ENCODE measurements at regions not wholly inside any gene's neighbourhood (a gene's known extent, or its start where the extent isn't known, plus 50 kb on each side); places are given as distances from the start of the nearest gene placed in this dataset.

DNA sequence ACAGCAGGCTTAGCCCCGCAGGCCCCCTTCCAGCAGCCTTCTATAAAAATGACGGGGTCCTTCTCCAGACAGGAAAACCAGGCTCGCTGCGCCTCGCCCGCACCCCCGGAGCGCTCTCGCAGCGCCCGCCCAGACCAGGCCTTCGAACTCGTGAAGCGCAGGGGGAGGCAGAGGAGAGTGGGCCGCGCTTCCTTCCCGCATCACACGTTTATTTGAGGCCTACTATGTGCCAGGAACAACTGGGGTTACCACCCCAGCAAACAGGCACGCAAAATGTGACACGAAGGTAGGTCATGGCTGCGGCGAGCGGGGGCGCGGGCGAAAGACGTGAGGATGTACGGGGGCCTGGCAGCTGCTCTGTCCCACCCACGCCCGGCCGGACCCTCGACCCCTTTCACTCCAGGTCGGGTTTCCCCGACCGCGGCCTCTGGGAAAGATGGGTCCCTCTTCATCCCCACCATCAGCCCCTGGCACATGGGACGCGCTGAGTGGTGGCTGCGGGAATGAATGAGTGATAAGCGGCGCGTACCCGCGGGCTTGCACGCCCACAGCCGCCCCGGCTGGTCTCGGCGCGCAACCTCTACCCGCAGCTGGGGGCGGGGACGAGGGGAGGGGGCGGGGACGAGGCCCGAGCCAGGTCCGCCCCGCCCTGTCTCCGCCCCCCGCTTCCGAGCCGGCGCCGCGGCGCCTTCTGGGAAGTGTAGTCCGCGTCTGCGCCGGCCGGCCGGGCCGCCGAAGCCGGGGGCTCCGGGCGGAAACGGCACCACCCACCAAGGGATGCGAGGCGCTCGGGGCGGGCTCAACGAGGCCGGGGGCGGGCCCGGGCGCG, 59.1 kb downstream of the ZNF467 start:
- Histone ChIP-seq H3K4me3 (ENCODE audit: low read length) (peak overlapping the region; percentile 80), H3K27me3 (ENCODE audit: insufficient read depth, low read length, poor library complexity, severe bottlenecking) (no peaks in the 10 kb centered on the region), H3K4me1 (ENCODE audit: insufficient read depth, low read length) (peaks cover 19% of the 10 kb centered on the region), H3K9me3 (ENCODE audit: low read length) (peaks cover 8% of the 10 kb centered on the region), H3K36me3 (ENCODE audit: insufficient read depth, low read length) (no peaks in the 10 kb centered on the region), H3K27ac (ENCODE audit: low read depth, low read length) (no peak overlapping the region)
- peaks cover 5 to 23% (median 17%) of the 10 kb centered on the region in 5 donors for H3K9me3 Mint-ChIP-seq
- H3K4me3 Mint-ChIP-seq, result peak overlapping the region; percentile 63 to 94 (median 80)
- ChIA-PET POLR2A (interaction anchor here (1.0 kb wide), 1 partner anchor 57 kb away, joined by 3 read pairs; no protein-coding TSS in a partner anchor), CTCF (interaction anchor here (1.5 kb wide), 2 partner anchors 28 to 89 kb away, joined by 4 to 5 read pairs; no protein-coding TSS in a partner anchor)
- peak overlapping the region in 4 of 8 donors; percentile 10 to 82 (median 64) for H3K27ac Mint-ChIP-seq
- peaks cover 0 to 2% of the 10 kb centered on the region in 2 donors for H3K27me3 Mint-ChIP-seq
- peak; percentile 77 to 94 (median 91) for DNase-seq
- H3K36me3 Mint-ChIP-seq, result peaks cover 4 to 11% (median 9%) of the 10 kb centered on the region in 3 donors
- H3K4me1 Mint-ChIP-seq, result peaks cover 20 to 32% (median 20%) of the 10 kb centered on the region in 3 donors

DNA sequence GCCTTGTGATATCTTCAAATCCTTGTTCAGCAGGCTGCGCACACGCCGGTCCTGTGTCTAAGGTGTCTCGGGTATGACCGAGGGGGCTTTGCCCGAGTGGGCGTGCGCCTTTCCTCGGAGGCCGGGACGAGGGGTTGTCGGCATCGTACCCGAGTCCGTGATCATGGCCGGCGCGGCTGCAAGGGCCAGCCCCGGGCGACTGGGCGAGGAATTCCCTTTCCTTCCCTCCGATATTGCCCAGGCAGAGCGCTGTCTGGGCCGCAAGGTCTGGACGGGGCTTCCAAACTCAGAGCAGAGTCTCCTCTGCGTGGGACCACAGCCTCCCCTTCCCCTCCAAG, 59.7 kb downstream of the ZNF467 start:
- Mint-ChIP-seq H3K4me3 (peak overlapping the region in 5 of 7 donors; percentile 39 to 82 (median 65)), H3K36me3 (peaks cover 3 to 11% (median 5%) of the 10 kb centered on the region in 3 donors), H3K27ac (peak overlapping the region in 1 of 8 donors; percentile 60), H3K9me3 (peaks cover 6 to 25% (median 18%) of the 10 kb centered on the region in 5 donors), H3K27me3 (peaks cover 0 to 2% of the 10 kb centered on the region in 2 donors), H3K4me1 (peaks cover 20 to 32% (median 20%) of the 10 kb centered on the region in 3 donors)
- no peak for DNase-seq
- no peak overlapping the region for H3K27ac ChIP-seq (ENCODE audit: low read depth, low read length)
- no peaks in the 10 kb centered on the region for H3K36me3 ChIP-seq (ENCODE audit: insufficient read depth, low read length)
- H3K27me3 ChIP-seq (ENCODE audit: insufficient read depth, low read length, poor library complexity, severe bottlenecking), result no peaks in the 10 kb centered on the region
- ChIA-PET POLR2A (no interaction called here), CTCF (no interaction called here)
- H3K9me3 ChIP-seq (ENCODE audit: low read length), result peaks cover 8% of the 10 kb centered on the region
- H3K4me1 ChIP-seq (ENCODE audit: insufficient read depth, low read length), result peaks cover 19% of the 10 kb centered on the region
- no peak overlapping the region for H3K4me3 ChIP-seq (ENCODE audit: low read length)

DNA sequence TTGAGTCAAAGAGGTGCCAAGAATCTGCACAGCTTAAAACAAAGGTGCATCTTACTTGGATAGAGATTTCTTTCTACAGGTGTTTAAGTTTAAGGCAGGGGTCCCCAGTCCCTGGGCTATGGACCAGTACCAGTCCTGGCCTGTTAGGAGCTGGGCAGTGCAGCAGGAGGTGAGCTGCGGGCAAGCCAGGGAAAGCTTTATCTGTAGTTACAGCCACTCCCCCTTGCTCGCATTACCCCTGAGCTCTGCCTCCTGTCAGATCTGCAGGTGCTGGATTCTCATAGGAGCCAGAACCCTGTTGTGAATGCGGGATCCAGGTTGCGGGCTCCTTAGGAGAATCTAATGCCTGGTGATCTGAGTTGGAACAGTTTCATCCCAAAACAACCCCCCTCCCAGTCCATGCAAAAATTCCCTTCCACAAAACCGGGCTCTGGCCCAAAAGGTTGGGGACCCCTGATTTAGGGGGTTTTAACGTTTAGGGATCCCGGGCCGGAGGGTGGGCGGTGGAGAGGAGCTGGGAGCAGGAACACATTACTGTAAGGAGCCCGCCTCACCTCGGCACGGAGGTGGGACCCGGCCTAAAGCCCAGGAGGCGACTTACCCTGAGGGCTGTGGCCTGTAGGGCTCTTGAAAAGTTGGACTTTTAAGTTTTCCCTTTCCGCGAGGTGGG, 60.2 kb downstream of the ZNF467 start:
- ChIA-PET POLR2A (no interaction called here), CTCF (no interaction called here)
- Histone ChIP-seq H3K4me3 (ENCODE audit: low read length) (no peak overlapping the region), H3K36me3 (ENCODE audit: insufficient read depth, low read length) (no peaks in the 10 kb centered on the region), H3K9me3 (ENCODE audit: low read length) (peaks cover 8% of the 10 kb centered on the region), H3K27me3 (ENCODE audit: insufficient read depth, low read length, poor library complexity, severe bottlenecking) (no peaks in the 10 kb centered on the region), H3K27ac (ENCODE audit: low read depth, low read length) (no peak overlapping the region), H3K4me1 (ENCODE audit: insufficient read depth, low read length) (peaks cover 19% of the 10 kb centered on the region)
- Mint-ChIP-seq H3K27me3 (peaks cover 0 to 2% of the 10 kb centered on the region in 2 donors), H3K4me1 (peaks cover 19 to 32% (median 20%) of the 10 kb centered on the region in 3 donors), H3K36me3 (peaks cover 2 to 11% (median 4%) of the 10 kb centered on the region in 3 donors), H3K4me3 (peak overlapping the region; percentile 11 to 82 (median 59)), H3K27ac (peak overlapping the region in 2 of 8 donors; percentile 29 to 60), H3K9me3 (peaks cover 6 to 28% (median 18%) of the 10 kb centered on the region in 5 donors)
- DNase-seq, result no peak

DNA sequence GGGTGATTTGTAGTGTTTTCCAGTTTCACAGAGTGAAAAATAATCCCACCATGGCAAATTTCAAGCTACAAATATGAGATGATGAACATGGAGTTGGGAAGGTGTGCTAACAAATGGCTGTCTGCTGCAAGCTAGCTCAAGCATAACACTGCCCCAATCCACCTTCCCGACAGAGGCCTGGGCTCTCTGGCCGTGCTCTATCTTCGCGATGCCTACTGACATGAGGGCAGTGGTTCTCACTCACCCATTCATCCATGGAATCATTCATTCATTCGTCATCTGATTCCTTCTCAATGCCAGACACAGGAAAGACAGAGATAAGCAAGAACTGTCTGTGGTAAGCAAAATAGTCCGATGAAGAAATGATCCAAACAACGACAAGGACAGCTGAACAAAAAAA, 65.4 kb downstream of the ZNF467 start:
- POLR2A ChIA-PET, result no interaction called here
- peaks cover 8% of the 10 kb centered on the region for H3K9me3 ChIP-seq (ENCODE audit: low read length)
- H3K36me3 Mint-ChIP-seq, result peaks cover 0 to 11% (median 4%) of the 10 kb centered on the region in 3 donors
- no peak overlapping the region for H3K27ac Mint-ChIP-seq
- H3K4me3 Mint-ChIP-seq, result no peak overlapping the region
- peaks cover 6 to 28% (median 18%) of the 10 kb centered on the region in 5 donors for H3K9me3 Mint-ChIP-seq
- peaks cover 7 to 20% of the 10 kb centered on the region in 2 donors for H3K27me3 Mint-ChIP-seq
- no peak overlapping the region for H3K27ac ChIP-seq (ENCODE audit: low read depth, low read length)
- no peak overlapping the region for H3K4me3 ChIP-seq (ENCODE audit: low read length)
- H3K4me1 Mint-ChIP-seq, result no peaks in the 10 kb centered on the region
- no peaks in the 10 kb centered on the region for H3K4me1 ChIP-seq (ENCODE audit: insufficient read depth, low read length)
- H3K36me3 ChIP-seq (ENCODE audit: insufficient read depth, low read length), result no peaks in the 10 kb centered on the region
- no peak for DNase-seq
- CTCF ChIA-PET, result interaction anchor here (1.1 kb wide), 1 partner anchor 13 kb away, joined by 3 read pairs; no protein-coding TSS in a partner anchor
- H3K27me3 ChIP-seq (ENCODE audit: insufficient read depth, low read length, poor library complexity, severe bottlenecking), result no peaks in the 10 kb centered on the region

DNA sequence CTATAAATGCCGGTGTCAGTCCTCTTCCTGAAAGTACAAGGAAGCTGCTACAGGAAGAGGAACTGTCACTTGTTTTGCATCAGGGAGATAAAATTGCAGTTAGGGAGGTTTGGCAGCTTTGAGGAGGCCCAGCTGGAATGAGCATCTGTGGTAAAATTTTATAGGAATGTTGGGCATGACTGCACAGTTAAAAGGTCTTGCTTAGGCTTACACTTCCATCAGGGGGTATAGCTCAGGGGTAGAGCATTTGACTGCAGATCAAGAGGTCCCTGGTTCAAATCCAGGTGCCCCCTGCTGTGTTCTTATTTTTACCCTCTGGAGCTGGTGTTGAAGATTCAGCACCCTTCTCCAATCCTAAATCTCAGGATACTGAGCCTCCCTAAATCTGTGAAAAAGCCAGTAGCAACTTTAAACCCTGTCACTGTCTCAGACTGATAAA, 65.9 kb downstream of the ZNF467 start:
- peaks cover 0 to 11% (median 4%) of the 10 kb centered on the region in 3 donors for H3K36me3 Mint-ChIP-seq
- ChIA-PET CTCF (interaction anchor here (1.1 kb wide), 1 partner anchor 12 kb away, joined by 3 read pairs; no protein-coding TSS in a partner anchor), POLR2A (no interaction called here)
- Histone ChIP-seq H3K36me3 (ENCODE audit: insufficient read depth, low read length) (no peaks in the 10 kb centered on the region), H3K27ac (ENCODE audit: low read depth, low read length) (no peak overlapping the region), H3K4me1 (ENCODE audit: insufficient read depth, low read length) (no peaks in the 10 kb centered on the region), H3K27me3 (ENCODE audit: insufficient read depth, low read length, poor library complexity, severe bottlenecking) (no peaks in the 10 kb centered on the region), H3K4me3 (ENCODE audit: low read length) (no peak overlapping the region), H3K9me3 (ENCODE audit: low read length) (peaks cover 8% of the 10 kb centered on the region)
- DNase-seq, result no peak
- peak overlapping the region in 1 of 8 donors; percentile 1 for H3K27ac Mint-ChIP-seq
- no peak overlapping the region for H3K4me3 Mint-ChIP-seq
- H3K4me1 Mint-ChIP-seq, result no peaks in the 10 kb centered on the region
- peaks cover 7 to 20% of the 10 kb centered on the region in 2 donors for H3K27me3 Mint-ChIP-seq
- H3K9me3 Mint-ChIP-seq, result peaks cover 6 to 28% (median 18%) of the 10 kb centered on the region in 5 donors

DNA sequence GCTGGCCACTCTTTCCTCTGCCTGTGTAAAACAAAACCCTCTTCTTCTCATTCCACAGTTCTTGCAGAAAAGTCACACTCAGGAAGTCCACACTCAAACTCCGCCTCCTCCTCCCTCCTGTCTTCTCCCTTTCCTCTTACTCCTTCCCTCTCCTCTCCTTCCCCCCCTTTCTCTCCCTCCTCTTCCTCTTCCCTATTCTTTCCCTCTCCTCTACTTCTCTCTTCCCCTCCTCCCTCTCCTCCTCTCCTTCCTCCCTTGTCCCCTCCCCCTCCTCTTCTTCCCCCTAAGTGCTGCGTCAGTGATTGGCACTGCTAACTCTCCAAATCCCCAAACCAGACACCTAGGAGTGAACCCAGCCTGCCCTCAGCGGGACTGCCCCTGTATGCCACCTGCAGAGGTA, 67.0 kb downstream of the ZNF467 start:
- H3K36me3 ChIP-seq (ENCODE audit: insufficient read depth, low read length), result no peaks in the 10 kb centered on the region
- H3K4me1 Mint-ChIP-seq, result no peaks in the 10 kb centered on the region
- ChIA-PET CTCF (no interaction called here), POLR2A (no interaction called here)
- H3K27ac Mint-ChIP-seq, result peak overlapping the region in 2 of 8 donors; percentile 44 to 54
- no peak overlapping the region for H3K4me3 ChIP-seq (ENCODE audit: low read length)
- H3K4me1 ChIP-seq (ENCODE audit: insufficient read depth, low read length), result no peaks in the 10 kb centered on the region
- H3K9me3 ChIP-seq (ENCODE audit: low read length), result peaks cover 8% of the 10 kb centered on the region
- H3K27ac ChIP-seq (ENCODE audit: low read depth, low read length), result no peak overlapping the region
- no peak for DNase-seq
- H3K9me3 Mint-ChIP-seq, result peaks cover 6 to 20% (median 16%) of the 10 kb centered on the region in 5 donors
- no peaks in the 10 kb centered on the region for H3K27me3 ChIP-seq (ENCODE audit: insufficient read depth, low read length, poor library complexity, severe bottlenecking)
- H3K36me3 Mint-ChIP-seq, result peaks cover 0 to 11% (median 4%) of the 10 kb centered on the region in 3 donors
- no peak overlapping the region for H3K4me3 Mint-ChIP-seq
- peaks cover 7 to 20% of the 10 kb centered on the region in 2 donors for H3K27me3 Mint-ChIP-seq

DNA sequence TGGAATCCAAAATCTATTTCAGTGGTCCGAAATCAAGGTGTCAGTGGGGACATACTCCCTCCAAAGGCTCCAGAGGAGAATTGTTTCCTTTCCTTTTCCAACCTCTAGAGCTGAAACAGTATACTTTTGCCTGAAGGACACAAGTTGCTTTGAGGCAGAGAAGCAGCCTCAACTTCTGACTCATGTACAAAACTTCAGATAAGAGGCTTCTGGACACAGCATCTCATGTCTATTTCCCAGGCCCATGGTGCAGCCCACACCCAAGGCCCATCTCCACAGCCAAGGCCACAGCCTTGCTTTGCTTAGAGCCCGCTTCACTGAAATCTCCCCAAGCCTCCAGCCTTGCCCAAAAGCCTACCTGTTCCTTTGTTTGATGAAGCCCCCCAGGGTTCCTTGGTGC, 68.9 kb downstream of the ZNF467 start:
- H3K9me3 Mint-ChIP-seq, result peaks cover 3 to 7% (median 3%) of the 10 kb centered on the region in 5 donors
- no peak overlapping the region for H3K27ac ChIP-seq (ENCODE audit: low read depth, low read length)
- H3K27ac Mint-ChIP-seq, result no peak overlapping the region
- DNase-seq, result no peak
- H3K4me1 Mint-ChIP-seq, result no peaks in the 10 kb centered on the region
- H3K36me3 ChIP-seq (ENCODE audit: insufficient read depth, low read length), result no peaks in the 10 kb centered on the region
- no peak overlapping the region for H3K4me3 ChIP-seq (ENCODE audit: low read length)
- H3K4me1 ChIP-seq (ENCODE audit: insufficient read depth, low read length), result no peaks in the 10 kb centered on the region
- POLR2A ChIA-PET, result no interaction called here
- H3K36me3 Mint-ChIP-seq, result peaks cover 0 to 3% (median 3%) of the 10 kb centered on the region in 3 donors
- CTCF ChIA-PET, result no interaction called here
- no peaks in the 10 kb centered on the region for H3K9me3 ChIP-seq (ENCODE audit: low read length)
- H3K4me3 Mint-ChIP-seq, result no peak overlapping the region
- peaks cover 7 to 28% of the 10 kb centered on the region in 2 donors for H3K27me3 Mint-ChIP-seq
- H3K27me3 ChIP-seq (ENCODE audit: insufficient read depth, low read length, poor library complexity, severe bottlenecking), result no peaks in the 10 kb centered on the region
